Superior temporal gyrus (tissue), 1 donor: ENCODE measurements at regions not wholly inside any gene's neighbourhood (a gene's known extent, or its start where the extent isn't known, plus 50 kb on each side); places are given as distances from the start of the nearest gene placed in this dataset.

Experiments
- DNase-seq: peaks from one replicate; pipeline ENCODE4 v3.0.0-alpha.2; 2016; ENCODE audit errors: extremely low spot score

- no peak for DNase-seq
These were observed 202.5 kb upstream of the CDH7 start for GRCh38 chr18:65548316-65548715.

GRCh38 chr18:65547046-65547445 is 203.8 kb upstream of the CDH7 start:
- peak; percentile 61 for DNase-seq

- no peak for DNase-seq
These were observed 206.1 kb upstream of the CDH7 start for GRCh38 chr18:65544701-65545100.

DNA sequence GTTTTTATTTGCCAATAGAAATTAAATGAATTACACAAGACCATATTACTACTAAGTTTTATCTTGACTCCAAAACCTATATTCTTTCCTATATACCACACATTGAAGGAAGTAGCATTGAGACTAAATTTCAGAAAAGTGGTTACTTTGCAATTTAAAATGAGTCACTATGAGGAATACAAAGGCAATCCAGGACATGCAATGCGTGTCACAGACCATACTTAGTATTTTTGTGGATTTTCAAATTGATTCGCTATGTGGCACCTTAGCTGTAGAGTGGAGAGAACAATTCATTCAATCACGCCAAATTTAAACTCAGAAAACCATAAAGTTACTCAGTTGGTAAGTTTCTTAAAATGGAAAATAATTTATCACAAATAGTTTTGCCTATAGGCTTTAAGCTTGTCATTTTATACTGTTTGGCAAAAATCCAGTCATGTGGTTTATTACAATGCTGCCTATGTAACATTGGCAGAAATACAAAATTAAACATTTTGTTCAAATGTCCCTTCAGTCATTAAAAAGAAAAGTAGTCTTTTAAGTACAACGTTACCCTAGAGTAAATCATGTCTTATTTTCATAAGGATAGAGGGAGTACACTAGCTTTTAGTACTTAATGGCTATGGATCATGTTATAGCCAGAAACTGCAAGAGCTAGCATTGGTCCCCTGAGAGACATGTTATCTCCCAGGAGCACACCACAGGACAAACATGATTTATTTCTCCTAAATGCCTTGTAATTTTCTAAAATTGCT is 222.8 kb upstream of the CDH7 start:
- DNase-seq = no peak

DNA sequence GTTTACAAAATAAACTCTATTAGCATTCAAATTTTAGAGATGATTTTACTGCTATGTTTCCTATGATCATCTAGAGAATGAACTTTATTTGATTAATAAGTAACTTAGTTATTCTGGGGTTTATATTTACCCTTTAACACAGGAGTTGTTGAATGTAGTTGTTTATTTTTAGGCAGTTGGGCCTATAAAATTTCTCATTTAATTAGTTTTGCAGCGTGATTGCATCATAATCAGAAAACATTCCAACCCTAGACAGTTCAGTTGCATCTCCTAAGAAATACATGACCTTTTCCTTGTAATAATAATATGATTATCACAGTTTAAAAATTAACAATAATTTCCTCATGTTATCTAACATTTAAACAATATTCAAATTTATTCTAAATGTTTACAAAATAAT is 224.7 kb upstream of the CDH7 start:
- no peak for DNase-seq

- no peak for DNase-seq
These were observed 227.4 kb upstream of the CDH7 start for GRCh38 chr18:65523461-65523860.

GRCh38 chr18:65522907-65523306 is 227.9 kb upstream of the CDH7 start:
- DNase-seq = no peak

DNA sequence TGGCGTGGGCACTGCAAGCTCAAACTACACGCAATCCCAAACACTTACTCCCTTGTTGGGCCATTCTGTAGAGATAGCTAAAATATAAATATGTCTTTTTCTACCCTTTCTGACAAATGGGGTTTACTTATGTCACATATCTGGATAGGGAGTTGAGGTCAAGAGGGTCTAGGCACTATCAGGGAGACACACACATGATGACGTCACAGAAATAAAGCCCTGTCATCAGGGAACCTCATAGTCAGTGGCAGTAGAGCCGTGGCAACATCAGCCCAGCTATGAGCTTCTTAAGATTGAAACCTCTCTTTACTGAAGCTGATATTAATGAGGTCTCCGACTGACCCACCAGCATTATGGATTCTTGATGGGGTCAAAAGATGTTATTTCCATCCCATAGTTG is 234.6 kb upstream of the CDH7 start:
- no peak for DNase-seq

DNA sequence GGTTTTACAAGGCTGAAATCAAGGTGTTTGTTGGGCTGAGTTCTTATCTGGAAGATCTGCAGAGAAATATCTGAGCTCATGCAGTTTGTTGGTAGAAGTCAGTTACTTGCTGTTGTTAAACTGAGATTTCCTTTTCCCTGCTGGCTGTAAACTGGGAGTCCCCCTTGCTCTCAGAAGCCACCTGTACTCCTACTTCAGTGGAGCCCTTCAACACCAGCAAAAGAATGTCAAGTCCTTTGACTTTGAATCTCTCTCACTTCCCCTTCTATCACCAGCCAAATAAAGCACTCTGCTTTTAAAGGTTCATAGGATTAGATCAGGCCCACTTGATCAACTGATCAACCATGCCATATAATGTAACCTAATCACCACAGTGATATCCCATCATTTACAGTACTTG is 252.2 kb upstream of the CDH7 start:
- DNase-seq = no peak

- no peak for DNase-seq
These were observed 263.2 kb upstream of the CDH7 start for GRCh38 chr18:65487569-65487968.

- no peak for DNase-seq
These were observed 273.4 kb upstream of the CDH7 start for GRCh38 chr18:65477455-65477854.

GRCh38 chr18:65468881-65469280 is 281.9 kb upstream of the CDH7 start:
- DNase-seq = peak; percentile 74

GRCh38 chr18:65464361-65464760 is 286.5 kb upstream of the CDH7 start:
- no peak for DNase-seq

GRCh38 chr18:65459741-65460140 is 291.1 kb upstream of the CDH7 start:
- no peak for DNase-seq

GRCh38 chr18:65458871-65459270 is 291.9 kb upstream of the CDH7 start:
- DNase-seq = no peak

DNA sequence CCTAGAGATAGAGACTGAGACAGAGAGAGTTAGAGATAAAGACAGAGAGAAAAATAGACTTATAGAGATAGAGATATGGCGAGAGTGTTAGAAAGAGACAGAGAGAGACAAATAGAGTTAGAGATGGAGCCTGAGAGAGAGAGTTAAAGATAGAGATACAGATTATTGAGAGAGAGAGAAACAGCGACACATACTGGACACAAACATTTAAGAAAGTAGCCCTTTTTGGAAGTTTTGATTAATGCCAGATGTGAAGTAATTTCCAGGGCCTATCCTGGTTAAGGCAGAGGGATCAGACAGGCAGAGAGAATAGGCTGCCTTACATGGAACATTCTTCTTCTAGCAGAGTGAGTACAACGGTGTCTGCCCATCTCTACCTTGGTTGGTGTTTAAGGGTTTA is 311.6 kb upstream of the CDH7 start:
- DNase-seq = no peak

DNA sequence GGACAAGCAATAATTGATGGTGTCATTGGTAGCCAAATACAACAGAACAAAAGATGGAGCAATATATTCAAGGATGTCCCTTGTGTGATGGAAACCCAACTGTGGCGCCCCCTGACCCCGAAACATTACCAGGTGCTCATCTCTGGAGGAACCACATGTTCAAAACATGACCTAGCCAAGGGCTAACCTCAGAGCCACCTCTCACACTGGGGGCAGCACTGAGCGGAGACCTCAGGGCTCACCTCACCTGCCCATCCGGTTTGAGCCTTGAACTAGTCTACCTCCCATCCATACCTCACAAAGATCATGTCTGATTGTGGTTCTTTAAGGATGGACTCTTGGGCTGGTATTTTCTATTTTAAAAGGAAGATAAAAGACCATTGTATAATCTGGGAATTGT is 314.4 kb upstream of the CDH7 start:
- no peak for DNase-seq

- DNase-seq = no peak
These were observed 315.3 kb upstream of the CDH7 start for GRCh38 chr18:65435534-65435933.

- DNase-seq = no peak
These were observed 321.2 kb upstream of the CDH7 start for GRCh38 chr18:65429601-65430000.

DNA sequence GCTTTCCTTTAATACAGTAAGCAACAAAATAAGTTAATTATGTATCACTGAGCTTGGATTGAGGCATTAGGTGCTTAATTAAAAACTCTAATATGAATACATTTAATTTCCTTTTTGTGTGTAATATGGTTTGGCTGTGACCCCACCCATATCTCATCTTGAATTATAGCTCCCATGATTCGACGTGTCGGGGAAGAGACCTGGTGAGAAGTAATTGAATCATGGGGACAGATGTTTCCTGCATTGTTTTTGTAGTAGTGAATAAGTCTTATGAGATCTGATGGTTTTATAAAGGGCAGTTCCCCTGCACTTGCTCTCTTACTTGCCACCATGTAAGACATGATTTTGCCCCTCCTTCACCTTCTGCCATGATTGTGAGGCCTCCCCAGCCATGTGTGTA is 325.4 kb upstream of the CDH7 start:
- DNase-seq = no peak

- no peak for DNase-seq
These were observed 327.0 kb upstream of the CDH7 start for GRCh38 chr18:65423776-65424175.

DNA sequence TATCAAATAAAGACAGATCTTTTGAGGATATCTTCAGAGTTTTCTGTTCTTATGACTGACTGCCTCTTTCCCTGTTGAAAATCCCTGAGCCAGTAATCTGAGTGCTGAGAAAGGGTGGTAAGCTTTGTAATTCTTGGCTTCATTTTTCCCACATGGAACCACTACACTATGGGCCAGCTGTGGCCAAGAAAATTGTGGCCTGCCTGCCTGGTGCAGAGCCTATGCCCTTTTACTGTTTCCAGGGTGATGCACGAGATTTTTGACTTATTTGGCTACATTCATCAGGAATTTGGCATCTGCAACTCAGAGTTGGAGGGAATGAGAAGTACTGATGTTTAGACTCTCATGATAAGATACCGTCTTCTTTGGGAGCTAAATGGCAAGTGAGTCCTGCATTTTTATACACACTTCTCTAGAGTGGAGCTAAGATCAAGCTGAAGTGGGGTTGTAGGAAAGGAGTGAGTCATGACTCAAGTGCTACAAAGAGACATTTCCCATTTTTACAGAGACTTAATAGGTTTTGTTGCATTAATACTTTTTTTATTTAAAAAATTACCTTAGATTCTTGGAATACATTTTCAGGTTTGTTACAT is 328.2 kb upstream of the CDH7 start:
- DNase-seq = no peak

GRCh38 chr18:65415098-65415497 is 335.7 kb upstream of the CDH7 start:
- DNase-seq = no peak

- no peak for DNase-seq
These were observed 336.3 kb upstream of the CDH7 start for GRCh38 chr18:65414501-65414900.
